HG03457 (cell line): ENCODE measurements at regions not wholly inside any gene's neighbourhood (a gene's known extent, or its start where the extent isn't known, plus 50 kb on each side); places are given as distances from the start of the nearest gene placed in this dataset.
"Not testable (repeated sequence)": the region's sequence is repeated elsewhere in the genome, so short reads cannot be mapped to it uniquely, and the experiment has no call there.

Experiments
- ATAC-seq: cut with Tn5 transposase; IDR thresholded peaks from one replicate; pipeline ENCODE4 v1.9.1; 2021; ENCODE audit warnings: moderate number of reproducible peaks; ENCODE audit not compliant: unreplicated experiment

DNA sequence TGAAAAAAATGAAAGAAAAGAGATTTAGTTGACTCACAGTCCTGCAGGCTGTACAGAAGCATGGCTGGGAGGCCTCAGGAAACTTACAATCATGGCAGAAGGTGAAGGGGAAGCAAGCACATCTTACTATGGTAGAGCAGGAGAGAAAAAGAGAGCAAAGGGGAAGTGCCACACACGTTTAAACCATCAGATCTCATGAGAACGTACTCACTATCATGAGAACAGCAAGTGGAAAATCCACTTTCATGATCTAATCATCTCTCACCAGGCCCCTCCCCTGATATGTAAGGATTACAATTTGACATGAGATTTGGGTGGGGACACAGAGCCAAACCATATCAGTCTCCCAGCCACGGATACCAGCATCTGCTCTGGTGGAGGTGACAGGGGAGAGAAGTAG is 50.8 kb upstream of the CPOX start:
- no peak for ATAC-seq

DNA sequence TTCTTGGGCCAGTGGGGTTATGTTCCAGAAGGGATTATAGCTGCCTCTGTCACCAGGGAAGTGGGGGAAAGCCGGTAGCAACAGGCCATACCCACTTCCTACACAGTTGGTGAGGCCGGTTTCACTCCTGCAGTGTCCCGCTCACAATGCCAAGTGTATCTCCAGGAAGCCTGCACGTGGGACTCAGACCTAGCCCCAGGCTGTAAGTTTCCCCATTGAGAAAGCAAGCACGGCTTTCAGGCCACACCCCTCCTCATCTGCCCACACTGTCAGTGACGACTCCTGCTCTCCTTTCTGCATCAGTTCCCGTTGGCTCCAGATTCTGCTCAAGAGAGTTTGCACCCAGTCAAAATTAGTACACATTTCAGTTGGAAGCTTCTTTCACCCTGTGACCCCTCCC is 51.6 kb upstream of the CPOX start:
- ATAC-seq = no peak

DNA sequence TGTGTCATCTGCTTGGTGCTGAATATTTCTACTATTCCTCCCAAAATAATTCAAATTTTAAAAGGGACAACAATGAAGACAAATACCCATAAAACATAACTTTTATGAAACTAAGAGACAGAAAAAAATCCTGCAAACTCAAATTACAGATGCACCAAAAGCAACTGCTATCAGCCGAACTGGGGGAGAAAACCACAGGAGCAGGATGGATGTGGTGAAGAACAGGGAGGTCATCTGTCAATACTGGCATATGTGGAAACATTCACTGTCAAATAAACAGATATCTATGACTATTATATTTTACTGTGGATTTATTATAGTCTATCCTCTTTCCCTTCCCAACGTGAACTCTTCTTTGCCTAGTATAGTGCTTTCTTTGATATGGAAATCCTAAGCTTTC is 53.3 kb upstream of the CPOX start:
- no peak for ATAC-seq

DNA sequence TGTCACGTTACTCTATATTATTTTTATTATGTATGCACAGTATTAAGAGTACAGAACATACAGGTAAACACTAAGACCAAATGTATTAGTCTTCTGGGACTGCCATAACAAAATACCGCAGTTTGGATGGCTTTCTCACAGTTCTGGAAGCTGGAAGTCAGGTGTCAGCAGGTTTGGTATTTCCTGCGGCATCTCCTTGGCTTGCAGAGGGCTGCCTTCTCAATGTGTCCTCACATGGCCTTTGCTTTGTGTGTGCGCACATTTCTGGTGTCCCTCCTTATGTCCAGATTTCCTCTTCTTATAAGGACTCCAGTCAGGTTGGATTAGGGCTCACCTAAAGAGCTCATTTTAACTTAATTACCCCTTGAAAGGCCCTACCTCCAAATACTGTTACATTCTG is 53.8 kb upstream of the CPOX start:
- no peak for ATAC-seq

DNA sequence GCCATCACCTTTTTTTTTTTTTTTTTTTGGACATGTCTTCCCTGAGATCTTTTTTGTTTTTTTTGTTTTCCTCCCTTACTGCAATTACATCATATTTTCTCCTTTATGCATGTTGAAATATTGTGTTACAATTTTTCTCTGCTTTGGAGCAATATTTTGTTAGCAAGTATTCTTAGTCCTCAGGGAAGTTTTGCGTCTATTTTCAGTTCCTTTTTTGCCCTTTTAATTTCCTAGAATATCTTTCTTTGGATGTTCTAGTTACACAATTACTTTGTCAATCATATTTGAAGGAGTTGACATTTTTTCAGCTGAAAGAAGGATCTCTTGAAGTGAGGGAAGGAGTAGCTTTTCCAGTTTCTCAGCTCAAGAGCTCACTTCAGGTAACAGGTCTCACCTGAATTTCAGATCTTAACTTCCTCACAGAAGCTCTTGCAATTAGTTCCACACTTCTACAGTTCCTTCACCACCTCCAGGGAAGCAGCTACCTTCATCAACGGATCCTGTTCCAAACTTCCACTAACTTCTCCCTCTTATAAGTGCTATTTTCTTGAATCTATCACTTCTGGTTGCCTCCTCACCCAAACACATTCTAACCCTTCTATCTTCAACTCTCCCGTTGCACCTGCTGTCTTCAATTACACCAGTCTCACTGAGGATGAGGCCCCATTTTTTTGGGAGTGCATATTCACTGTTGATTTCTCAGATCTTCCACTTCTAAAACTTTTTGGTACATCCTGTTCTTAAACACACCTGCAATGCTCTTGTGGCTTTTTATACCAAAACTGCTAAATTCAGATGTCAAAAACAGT is 57.8 kb upstream of the CPOX start:
- no peak for ATAC-seq

DNA sequence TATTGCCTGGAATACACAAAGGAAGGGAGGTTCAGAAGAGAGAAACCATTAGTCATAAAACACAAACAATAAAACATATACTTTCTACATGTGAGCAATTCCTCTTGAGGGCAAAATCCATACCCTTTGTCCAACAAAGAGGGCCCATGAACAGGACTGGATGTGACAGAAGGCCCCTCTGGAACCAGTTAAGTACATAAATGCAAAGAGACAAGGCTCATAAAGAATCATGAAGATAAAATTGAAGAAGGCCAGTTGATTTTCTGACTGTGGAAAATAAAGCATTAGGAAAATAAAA is 58.3 kb upstream of the CPOX start:
- ATAC-seq = no peak

DNA sequence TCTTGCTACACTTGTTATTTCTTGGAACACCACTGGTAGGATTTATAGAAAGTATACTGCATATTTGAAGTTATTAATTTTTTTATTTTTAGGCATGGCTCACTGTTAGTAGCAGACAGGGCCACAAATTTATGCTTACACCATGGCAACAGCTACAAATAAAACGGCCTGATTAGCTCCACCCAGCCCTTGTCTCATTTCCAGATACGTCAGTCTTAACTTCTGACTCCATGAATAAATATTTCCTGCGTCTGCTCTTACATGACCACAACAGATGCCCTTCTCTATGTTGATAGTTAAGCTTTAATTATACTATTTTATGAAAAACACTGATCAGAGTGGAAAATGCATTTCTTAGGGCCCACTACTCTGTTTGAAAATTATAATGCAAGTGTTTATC is 62.3 kb upstream of the CPOX start:
- no peak for ATAC-seq

DNA sequence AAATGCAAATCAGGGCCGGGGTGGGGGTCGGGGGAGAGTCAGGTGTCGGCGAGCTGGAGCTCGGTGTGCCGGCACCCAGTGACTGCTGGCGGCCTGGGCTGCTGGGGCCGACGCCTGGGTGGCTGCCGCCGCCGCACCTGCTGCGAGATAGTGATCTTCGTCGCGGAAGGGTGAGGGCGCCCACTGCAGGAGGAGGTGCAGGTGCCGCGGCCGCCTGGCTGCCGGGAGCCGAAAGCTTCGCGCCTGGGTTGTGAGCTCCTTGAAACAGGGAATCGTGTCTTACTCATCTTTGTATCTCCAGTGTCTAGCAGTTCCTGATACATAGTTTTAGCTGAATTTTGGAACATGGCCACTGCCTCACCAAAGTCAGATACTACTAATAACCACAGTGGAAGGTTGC is 64.0 kb upstream of the CPOX start:
- peak; percentile 96 for ATAC-seq

DNA sequence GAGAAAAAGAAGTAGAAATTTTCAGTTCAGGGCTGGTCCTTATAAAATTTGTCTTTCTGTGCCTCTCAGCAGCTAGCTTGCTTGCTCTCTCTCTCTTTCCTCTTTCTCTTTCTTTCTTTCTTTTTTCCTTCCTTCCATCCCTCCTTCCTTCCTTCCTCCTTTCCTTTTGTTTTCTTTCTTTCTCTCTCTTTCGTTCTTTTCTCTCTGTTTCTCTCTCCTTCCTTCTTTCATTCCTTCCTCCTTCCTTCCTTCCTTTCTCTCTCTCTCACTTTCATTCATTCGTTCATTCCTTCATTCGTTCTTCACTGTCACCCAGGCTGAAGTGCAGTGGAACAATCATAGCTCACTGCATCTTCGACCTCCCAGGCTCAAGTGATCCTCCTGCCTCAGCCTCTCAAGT is 69.3 kb upstream of the CPOX start:
- ATAC-seq = no peak

DNA sequence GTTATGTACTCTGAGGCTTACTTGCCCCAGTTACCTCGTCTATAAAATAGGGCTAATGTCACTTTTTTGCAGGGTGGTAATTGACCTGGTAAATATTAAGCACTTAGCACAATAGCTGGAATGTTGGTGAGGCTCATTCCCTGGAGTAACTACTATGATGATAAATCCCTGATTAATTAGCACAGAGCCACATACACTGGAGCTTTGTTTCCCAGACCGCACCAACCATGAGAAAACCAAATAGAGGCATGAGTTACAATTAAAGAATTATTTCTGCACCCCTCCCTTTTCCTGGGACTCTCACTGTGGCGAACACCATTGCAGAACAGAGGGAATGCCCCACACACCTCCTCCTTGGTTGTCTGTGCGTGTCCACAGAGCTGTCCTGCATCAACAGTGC is 76.6 kb upstream of the CPOX start:
- no peak for ATAC-seq

DNA sequence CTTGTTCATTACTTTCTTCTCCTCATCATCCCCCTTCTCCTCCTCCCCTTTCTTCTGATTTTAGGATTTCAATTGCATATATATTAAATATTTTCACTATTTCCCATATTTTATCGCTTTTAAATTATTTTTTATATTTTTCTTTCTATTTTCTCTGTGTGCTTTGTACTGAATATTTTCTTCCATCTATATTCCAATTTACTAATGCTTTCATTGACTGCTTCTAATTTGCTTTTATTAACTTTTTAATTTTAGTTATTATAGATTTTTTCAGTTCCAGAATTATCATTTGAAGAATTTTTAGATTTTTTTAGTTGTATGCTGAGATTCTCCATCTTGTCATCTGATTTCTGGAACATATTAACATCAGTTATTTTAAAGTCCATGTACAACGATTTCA is 83.2 kb upstream of the ST3GAL6 start:
- ATAC-seq = no peak

DNA sequence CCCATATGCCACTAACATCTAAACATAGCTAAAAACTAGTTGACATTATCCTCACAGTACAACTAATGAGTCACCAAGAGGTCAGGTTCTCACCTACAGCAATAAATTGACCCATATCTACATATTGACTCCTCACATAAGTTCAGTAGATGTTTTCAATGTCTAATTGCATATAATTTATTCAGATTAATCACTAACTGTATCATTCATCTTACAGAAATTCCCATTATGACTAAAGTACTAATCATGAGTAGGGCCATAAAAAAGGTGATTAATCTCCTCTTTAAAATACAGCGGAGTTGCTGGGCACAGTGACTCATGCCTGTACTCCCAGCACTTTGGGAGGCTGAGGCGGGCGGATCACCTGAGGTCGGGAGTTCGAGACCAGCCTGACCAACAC is 82.4 kb upstream of the ST3GAL6 start:
- ATAC-seq = no peak

DNA sequence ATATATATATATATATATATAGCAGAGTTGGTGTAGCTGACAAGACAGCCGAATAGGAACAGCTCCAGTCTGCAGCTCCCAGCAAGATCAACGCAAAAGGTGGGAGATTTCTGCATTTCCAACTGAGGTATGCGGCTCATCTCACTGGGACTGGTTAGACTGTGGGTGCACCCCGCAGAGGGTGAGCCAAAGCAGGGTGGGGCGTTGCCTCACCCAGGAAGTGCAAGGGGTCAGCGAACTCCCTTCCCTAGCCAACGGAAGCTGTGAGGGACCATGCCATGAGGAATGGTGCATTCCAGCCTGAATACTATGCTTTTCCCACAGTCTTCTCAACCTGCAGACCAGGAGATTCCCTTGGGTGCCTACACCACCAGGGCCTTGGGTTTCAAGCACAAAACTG is 81.7 kb upstream of the ST3GAL6 start:
- no peak for ATAC-seq

DNA sequence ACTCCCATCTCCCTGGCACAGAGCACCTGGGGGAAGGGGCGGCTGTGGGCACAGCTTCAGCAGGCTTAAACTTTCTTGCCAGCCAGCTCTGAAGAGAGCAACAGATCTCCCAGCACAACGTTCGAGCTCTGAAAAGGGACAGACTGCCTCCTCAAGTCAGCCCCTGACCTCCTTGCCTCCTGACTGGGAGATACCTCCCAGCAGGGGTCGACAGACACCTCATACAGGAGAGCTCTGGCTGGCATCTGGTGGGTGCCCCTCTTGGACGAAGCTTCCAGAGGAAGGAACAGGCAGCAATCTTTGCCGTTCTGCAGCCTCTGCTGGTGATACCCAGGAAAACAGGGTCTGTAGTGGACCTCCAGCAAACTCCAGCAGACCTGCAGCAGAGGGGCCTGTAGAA is 80.7 kb upstream of the ST3GAL6 start:
- ATAC-seq = not testable (repeated sequence)

DNA sequence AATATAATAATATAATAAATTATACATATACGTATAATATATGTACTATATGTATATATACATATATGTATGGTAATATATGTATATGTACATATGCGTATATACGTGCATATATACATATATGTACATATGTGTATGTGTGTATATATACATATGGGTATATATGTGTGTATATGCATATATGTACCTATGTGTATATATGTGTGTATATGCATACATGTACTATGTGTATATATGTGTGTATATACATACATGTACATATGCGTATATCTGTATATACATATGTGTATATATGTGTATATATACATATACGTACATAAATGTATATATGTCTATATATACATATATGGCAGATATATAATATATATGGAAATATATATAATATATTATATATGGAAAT is 74.8 kb upstream of the ST3GAL6 start:
- no peak for ATAC-seq

DNA sequence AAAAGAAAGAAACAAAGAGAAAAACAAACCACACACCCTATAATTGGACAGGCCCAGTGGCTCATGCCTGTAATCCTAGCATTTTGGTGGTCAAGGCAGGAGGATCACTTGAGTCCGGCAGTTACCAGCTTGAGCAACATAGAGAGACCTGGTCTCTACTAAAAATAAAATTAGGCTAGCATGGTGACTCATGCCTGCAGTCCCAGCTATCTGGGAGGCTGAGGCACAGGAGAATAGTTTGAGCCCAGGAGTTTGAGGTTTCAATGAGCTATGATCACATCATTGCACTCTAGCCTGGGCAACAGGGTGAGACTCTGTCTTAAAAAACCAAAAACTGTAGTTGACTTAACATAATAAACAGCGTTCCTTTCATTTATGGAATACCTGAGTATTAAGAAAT is 72.3 kb upstream of the ST3GAL6 start:
- ATAC-seq = no peak

DNA sequence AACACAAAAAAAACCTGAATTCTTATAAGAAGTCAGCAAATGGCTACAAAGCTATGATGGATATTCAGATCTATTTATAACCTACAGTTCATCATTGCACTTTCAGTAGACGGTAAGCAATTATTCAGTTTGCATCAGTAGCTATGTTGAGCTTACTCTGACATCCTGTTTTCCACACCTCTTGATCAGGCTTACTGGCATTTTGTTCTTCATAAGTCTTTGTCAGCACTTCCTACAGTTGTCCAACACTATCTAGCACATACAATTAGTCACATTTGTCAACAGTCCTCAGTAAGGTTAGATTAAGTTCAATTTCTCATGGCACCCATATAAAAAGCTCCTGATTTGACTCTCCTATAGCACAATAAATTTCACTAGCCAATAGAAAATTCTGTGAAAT is 71.2 kb upstream of the ST3GAL6 start:
- ATAC-seq = no peak

DNA sequence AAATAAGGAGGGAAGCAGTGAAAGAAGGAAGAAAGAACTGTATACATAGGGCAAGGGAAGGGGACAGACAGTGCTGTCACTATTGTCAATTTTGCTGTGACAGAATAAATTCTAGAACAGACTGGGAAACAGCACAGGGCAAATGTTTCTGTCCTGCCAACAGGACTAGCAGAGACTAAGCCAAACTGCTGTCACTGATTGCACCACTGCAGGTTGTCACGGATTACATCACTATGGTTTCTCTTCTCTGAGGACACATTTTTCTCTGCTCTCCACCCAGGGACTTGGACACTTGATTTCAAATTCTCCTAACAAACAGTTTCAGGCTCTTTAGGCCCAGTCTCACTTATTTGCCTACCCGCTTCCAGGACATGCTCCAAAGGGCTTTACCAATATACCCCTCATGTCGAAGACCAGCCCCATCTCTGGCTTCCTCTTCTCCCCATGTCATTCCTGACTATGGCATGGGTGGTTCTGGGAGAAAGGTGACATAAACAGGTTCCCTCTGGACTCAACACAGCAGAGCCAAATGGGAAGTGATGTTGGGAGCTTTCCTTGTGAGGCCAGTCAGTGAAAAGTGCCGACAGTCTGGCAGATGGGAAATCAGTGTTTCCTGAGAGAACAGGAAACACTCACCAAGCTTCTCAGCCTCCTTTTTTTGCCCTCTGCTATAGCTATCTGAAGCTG is 70.2 kb upstream of the ST3GAL6 start:
- no peak for ATAC-seq

DNA sequence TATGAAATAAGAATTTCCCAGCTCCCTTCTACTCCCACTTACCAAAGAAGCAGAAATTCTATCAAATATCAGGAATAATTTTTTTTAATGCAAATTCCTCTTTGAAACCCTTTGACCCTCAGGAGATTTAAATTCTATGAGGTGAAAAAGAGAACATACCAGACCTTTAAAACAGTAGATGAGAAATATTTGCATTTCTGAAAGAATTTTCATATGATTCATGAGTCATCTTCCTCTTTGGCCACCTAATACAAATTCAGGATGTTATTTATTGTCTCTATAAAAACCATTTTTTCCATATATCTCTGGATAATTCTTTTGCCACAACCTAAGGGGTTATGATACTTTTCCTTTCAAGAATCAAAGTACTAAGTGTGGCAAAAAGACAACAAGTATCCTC is 67.3 kb upstream of the ST3GAL6 start:
- ATAC-seq = no peak

DNA sequence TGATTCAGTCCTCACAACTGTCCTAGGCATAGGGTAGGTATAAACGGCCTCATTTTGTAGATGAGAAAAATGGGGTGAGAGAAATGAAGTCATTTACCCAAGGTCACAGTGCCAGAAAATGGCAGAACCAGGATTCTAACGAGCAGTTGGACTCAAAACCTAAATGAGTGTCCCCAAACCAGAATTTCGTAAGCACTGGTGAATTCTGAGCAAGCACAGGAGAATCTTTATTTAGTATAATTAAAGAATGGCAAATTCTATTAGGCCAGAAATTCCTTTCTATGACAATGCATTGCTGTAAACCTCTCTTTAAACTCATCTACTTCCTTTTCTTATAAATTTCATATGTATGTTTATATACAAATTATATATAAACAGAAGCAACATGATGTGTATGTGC is 66.8 kb upstream of the ST3GAL6 start:
- ATAC-seq = not testable (repeated sequence)

DNA sequence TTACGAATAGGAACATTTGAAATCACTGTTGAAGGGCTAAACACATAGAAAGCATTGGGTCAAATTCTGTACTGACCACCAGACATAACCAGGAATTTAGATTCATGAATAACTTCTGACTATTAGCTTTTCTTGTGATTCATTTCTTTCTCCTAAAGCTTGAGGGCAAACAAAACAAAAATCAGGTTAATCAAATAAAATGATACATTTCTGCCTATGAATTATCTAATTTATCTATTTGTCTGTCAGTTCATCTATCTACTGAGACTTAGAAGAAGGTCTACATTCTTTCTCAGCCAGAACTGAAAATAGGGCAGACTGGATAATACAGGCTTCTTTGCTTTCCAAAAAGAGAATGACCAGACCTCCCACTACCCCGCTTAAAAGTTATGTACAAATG is 65.9 kb upstream of the ST3GAL6 start:
- no peak for ATAC-seq

DNA sequence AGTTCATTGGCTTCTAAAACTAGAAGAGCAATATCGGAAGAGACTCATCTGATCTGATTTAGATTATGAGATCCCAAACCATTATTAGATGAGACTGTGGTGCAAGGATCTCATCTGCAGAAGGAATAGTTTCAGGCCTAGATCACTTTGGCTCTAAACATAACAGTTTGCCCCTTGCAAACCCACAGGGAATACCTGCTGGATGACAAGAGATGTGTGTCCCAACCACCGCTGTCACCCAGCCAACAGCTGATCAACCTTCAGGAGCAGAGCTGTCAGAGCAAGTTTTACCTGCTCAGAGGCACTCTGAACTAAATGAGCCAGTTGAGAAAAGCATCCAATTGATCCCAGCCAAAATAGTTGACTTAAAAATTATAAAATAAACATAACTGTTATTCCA is 64.0 kb upstream of the ST3GAL6 start:
- no peak for ATAC-seq

DNA sequence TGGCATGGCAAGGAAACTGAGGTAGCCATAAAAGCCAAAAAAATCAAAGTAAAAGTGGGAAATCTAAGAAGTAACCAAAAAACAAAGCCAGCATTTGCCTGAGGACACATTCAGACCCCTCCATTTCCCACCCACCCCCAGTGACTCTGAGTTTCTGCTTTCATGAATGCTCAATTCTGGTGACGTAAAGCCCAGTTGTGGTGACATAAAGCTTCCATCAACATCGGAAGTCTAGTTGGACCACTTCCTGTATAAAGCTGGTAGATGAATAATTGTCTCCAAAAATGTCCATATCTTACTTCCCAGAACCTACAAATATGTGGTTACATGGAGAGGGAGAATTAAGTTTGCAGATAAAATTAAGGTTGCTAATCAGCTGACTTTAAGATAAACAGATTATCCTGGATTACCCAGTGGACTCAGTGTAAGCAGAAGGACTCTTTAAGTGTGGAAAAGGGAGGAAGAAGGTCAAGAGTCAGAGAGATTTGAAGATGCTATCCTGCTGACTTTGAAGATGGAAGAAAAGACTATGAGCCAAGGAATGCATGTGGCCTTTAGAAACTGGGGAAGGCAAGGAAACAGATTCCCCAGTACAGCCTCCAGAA is 62.0 kb upstream of the ST3GAL6 start:
- ATAC-seq = no peak
